Activated T-helper 17 cell treated with anti-CD3 and anti-CD28 coated beads, Interleukin-2, amount 50 U/mL, for 72 hours (primary cell): ENCODE measurements at regions not wholly inside any gene's neighbourhood (a gene's known extent, or its start where the extent isn't known, plus 50 kb on each side); places are given as distances from the start of the nearest gene placed in this dataset.

Source experiments
- ATAC-seq: fragments of 150-1000 bp; cut with Tn5 transposase; replicated peaks from 2 replicates; pipeline ENCODE4 v1.10.0; 2021; ENCODE audit warnings: mild to moderate bottlenecking, moderate library complexity
- H3K27ac Mint-ChIP-seq: one replicate; pipeline ENCODE4 v1.8.0; 2022; ENCODE audit warnings: mixed read lengths
- H3K27me3 Mint-ChIP-seq: one replicate; pipeline ENCODE4 v1.8.0; 2022; ENCODE audit warnings: mixed read lengths
- H3K36me3 Mint-ChIP-seq: one replicate; pipeline ENCODE4 v1.8.0; 2022; ENCODE audit warnings: low read depth, mild to moderate bottlenecking, mixed read lengths
- H3K4me1 Mint-ChIP-seq: one replicate; pipeline ENCODE4 v1.8.0; 2022; ENCODE audit warnings: mixed read lengths
- H3K4me3 Mint-ChIP-seq: one replicate; pipeline ENCODE4 v1.8.0; 2022; ENCODE audit warnings: mild to moderate bottlenecking, mixed read lengths
- H3K9me3 Mint-ChIP-seq: one replicate; pipeline ENCODE4 v1.8.0; 2022; ENCODE audit warnings: mixed read lengths

DNA sequence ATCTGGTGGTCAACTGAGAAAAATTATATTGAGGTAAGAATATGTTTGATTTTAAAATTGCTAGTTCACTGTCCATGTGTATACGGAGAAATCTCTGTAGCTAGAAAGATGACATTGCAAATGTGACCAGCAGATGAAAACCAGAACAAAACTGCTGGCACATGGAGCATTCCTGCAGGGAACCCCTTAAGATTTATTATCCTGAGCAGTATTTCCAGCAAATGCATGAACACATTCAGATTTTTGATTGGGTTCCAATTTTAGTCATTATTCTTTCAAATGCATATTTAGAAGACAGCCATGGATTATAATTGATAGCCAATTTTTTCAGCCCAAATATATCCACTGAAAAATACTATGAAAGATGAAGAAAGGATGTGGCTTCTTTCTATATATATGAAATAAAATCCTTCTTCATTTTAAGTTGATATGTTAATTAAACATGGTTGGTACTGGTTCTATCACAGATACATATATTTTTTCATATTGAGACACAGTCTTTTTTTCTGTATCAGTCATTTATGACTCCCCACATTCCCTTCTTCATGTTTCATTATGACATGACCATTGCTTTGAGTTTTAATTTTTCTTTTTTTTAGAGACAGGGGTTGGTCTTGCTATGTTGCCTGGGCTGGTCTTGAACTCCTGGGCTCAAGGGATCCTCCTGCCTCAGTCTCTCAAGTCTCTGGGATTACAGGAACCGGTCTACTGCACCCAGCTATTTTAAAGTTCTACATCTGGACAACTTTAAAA, 376.5 kb downstream of the KLF12 start:
- Mint-ChIP-seq H3K27ac (peak overlapping the region; percentile 39), H3K9me3 (no peaks in the 10 kb centered on the region), H3K36me3 (peaks cover 5% of the 10 kb centered on the region), H3K27me3 (no peaks in the 10 kb centered on the region), H3K4me3 (no peak overlapping the region), H3K4me1 (peaks cover 9% of the 10 kb centered on the region)
- ATAC-seq: peak; percentile 26

GRCh38 chr13:73754727-73755292, 379.4 kb downstream of the KLF12 start:
- Mint-ChIP-seq H3K9me3 (no peaks in the 10 kb centered on the region), H3K4me3 (no peak overlapping the region), H3K27me3 (no peaks in the 10 kb centered on the region), H3K4me1 (peaks cover 4% of the 10 kb centered on the region), H3K36me3 (peaks cover 19% of the 10 kb centered on the region), H3K27ac (no peak overlapping the region)
- ATAC-seq: no peak

DNA sequence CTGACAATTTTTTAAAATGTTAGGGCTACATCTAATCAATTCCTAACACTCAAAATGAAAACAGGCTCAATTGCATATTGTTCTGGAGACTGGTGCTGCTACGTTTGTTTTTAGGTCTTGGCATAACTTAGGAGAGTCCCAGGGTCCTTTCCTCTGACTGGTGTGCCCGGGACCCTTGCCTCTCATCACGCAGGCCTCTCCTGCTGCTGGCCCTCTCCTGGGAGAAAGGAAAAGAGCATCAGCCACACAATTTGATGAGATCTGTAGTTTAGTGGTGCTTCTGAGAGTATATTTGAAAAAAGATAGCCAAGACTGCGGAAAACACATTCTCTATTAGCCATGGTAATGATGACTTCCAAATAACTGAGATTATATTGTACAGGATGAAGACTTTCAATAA, 380.0 kb downstream of the KLF12 start:
- no peak for ATAC-seq
- Mint-ChIP-seq H3K27ac (no peak overlapping the region), H3K36me3 (peaks cover 25% of the 10 kb centered on the region), H3K4me1 (peaks cover 4% of the 10 kb centered on the region), H3K4me3 (no peak overlapping the region), H3K27me3 (no peaks in the 10 kb centered on the region), H3K9me3 (no peaks in the 10 kb centered on the region)

DNA sequence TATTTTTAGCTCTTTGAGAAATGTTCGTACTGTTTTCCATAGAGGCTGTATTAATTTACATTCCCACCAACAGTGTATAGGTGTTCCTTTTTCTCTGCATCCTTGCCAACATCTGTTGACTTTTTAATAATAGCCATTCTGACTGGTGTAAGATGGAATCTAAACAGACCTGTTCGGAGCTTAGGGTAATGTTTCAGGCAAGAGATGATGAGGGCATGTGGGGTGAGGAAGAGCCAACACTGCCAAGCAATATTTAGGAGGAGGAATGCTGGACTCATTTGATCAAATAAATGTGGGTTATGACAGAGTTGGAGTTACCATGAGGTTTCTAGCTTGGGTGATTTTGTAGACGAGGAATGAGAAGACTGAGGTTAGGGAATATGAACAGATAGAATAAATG, 382.9 kb downstream of the KLF12 start:
- H3K27ac Mint-ChIP-seq: no peak overlapping the region
- no peak overlapping the region for H3K4me3 Mint-ChIP-seq
- H3K9me3 Mint-ChIP-seq: no peaks in the 10 kb centered on the region
- ATAC-seq: no peak
- peaks cover 9% of the 10 kb centered on the region for H3K4me1 Mint-ChIP-seq
- H3K27me3 Mint-ChIP-seq: no peaks in the 10 kb centered on the region
- peaks cover 34% of the 10 kb centered on the region for H3K36me3 Mint-ChIP-seq

DNA sequence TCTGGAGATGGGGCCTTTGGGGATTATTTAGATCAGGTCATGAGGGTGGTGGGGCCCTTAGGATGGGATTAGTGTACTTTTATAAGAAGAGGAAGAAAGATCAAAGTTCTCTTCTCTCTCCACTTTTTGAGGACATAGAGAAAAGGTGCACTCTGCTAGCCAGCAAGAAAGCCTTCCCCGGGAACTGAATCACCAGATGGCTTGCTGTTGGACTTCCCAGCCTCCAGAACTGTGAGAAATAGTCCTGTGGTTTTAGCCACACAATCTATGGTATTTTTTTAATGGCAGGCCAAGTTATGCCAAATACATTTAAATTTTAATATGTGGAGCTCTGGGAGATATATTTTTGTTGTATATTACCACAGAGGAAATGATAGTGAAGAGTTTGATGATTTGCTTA, 385.8 kb downstream of the KLF12 start:
- Mint-ChIP-seq H3K4me3 (no peak overlapping the region), H3K27me3 (no peaks in the 10 kb centered on the region), H3K4me1 (peaks cover 10% of the 10 kb centered on the region), H3K9me3 (no peaks in the 10 kb centered on the region), H3K36me3 (peaks cover 34% of the 10 kb centered on the region), H3K27ac (no peak overlapping the region)
- ATAC-seq: no peak

DNA sequence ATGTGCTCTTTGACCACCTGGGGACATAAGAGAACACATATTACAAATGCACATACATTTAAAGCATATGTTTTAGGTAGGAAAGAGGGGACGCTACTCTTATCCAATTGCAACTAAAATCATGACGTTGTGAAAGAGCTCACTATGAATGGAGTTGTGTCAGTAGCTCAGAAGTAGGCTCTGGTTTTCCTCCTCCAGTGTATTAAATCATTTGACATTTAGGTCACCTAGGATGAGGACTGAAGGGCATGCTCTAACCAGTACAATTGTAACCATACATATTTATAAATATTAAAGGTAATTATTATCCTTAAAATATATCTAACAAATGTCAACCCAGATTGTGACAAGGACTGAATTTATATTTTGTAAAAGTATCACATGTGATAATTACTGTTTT, 389.0 kb downstream of the KLF12 start:
- H3K27me3 Mint-ChIP-seq: no peaks in the 10 kb centered on the region
- no peak overlapping the region for H3K4me3 Mint-ChIP-seq
- no peak overlapping the region for H3K27ac Mint-ChIP-seq
- peaks cover 19% of the 10 kb centered on the region for H3K36me3 Mint-ChIP-seq
- no peaks in the 10 kb centered on the region for H3K9me3 Mint-ChIP-seq
- peaks cover 19% of the 10 kb centered on the region for H3K4me1 Mint-ChIP-seq
- ATAC-seq: no peak

- Mint-ChIP-seq H3K27ac (no peak overlapping the region), H3K4me1 (peaks cover 19% of the 10 kb centered on the region), H3K4me3 (no peak overlapping the region), H3K36me3 (no peaks in the 10 kb centered on the region), H3K27me3 (no peaks in the 10 kb centered on the region), H3K9me3 (no peaks in the 10 kb centered on the region)
- no peak for ATAC-seq
Observed at GRCh38 chr13:73742982-73743381, 391.2 kb downstream of the KLF12 start.

DNA sequence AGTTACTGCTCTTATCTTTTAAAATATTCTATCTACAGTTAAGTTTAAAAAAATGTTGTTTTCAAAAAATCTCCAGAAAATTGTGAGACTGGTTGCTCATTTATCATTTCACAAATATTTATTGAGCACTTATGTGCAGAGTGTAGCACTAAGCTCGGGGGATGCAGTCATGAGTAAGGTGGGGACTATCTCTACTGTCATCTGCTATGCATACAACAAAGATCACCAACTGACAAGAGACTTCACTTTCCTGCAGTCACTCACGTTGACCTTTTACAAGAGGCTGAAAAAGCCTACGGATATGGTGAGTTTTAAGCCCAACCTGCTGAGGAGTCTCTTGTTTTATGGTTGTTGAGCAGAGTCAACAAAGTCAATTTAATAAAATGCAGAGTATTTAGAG, 392.5 kb downstream of the KLF12 start:
- Mint-ChIP-seq H3K27me3 (no peaks in the 10 kb centered on the region), H3K36me3 (no peaks in the 10 kb centered on the region), H3K9me3 (no peaks in the 10 kb centered on the region), H3K4me1 (peaks cover 13% of the 10 kb centered on the region), H3K4me3 (no peak overlapping the region), H3K27ac (peak overlapping the region; percentile 20)
- ATAC-seq: no peak

- Mint-ChIP-seq H3K4me3 (peak overlapping the region; percentile 12), H3K4me1 (peaks cover 13% of the 10 kb centered on the region), H3K9me3 (no peaks in the 10 kb centered on the region), H3K36me3 (no peaks in the 10 kb centered on the region), H3K27me3 (no peaks in the 10 kb centered on the region), H3K27ac (no peak overlapping the region)
- ATAC-seq: no peak
Observed at GRCh38 chr13:73741111-73741510, 393.1 kb downstream of the KLF12 start.

DNA sequence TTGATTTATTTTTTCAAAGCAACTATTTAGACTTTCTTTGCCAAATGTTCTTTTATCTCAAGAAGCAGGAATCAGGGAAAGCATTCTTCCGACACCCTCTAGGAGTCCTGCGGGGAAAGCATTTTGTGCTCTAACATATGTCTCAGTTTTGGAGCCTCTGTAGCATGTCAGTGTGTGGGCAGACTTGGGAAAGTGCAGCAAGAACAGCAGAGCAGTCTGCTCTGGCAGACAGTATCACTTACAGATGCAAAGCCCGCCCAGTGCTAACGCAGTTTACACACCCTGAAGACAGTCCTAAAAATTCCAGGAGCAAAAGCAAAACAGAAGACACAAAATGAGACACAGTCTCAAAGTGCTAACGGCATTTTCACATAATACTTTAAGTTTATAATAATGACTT, 393.5 kb downstream of the KLF12 start:
- Mint-ChIP-seq H3K4me1 (peaks cover 17% of the 10 kb centered on the region), H3K36me3 (no peaks in the 10 kb centered on the region), H3K4me3 (no peak overlapping the region), H3K27ac (no peak overlapping the region), H3K9me3 (no peaks in the 10 kb centered on the region), H3K27me3 (no peaks in the 10 kb centered on the region)
- ATAC-seq: no peak

DNA sequence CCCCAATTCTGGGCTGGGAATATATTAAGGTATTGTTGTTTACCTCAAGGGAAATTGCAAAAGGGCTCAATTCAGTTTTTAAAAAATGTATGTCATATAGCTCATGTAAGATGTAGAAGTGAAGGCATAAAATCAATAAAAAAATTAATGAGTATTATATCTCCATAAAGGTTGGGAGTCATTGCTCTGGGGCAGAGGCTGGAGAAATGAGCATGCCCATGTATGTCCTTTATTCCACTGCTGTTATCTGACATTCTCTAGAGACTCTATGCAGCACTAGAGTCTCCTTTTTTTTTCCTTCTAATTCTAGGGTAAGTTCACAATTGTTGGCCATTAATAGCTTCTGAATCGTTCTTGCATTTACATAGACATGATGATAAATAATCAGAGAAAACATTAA, 394.8 kb downstream of the KLF12 start:
- Mint-ChIP-seq H3K36me3 (no peaks in the 10 kb centered on the region), H3K27ac (no peak overlapping the region), H3K4me1 (peaks cover 22% of the 10 kb centered on the region), H3K4me3 (no peak overlapping the region), H3K9me3 (no peaks in the 10 kb centered on the region), H3K27me3 (no peaks in the 10 kb centered on the region)
- ATAC-seq: no peak

DNA sequence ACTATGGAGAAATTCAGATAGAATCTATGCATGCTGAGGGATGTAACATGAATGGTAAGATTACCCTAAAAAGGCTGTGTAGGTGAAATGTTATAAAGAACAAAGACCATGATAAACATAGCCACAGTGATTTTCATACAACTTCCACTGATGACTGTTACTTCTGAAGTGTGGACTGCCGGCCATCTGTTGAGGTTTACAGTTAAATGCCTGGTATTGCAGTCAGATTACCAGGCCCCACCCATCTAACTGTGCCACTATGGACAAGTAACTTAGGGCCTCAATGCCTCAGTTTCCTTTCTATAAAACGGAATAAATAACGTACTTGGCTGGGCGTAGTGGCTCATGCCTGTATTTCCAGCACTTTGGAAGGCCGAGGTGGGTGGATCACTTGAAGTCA, 395.6 kb downstream of the KLF12 start:
- no peaks in the 10 kb centered on the region for H3K27me3 Mint-ChIP-seq

GRCh38 chr13:73737214-73737613, 397.0 kb downstream of the KLF12 start:
- no peaks in the 10 kb centered on the region for H3K27me3 Mint-ChIP-seq
- no peak overlapping the region for H3K27ac Mint-ChIP-seq

More for the DNA sequence above, 395.6 kb downstream of the KLF12 start:
- ATAC-seq: no peak
- no peaks in the 10 kb centered on the region for H3K36me3 Mint-ChIP-seq
- no peak overlapping the region for H3K4me3 Mint-ChIP-seq
- H3K9me3 Mint-ChIP-seq: no peaks in the 10 kb centered on the region
- H3K4me1 Mint-ChIP-seq: peaks cover 17% of the 10 kb centered on the region
- H3K27ac Mint-ChIP-seq: no peak overlapping the region

GRCh38 chr13:73733706-73734105, 400.5 kb downstream of the KLF12 start:
- no peak overlapping the region for H3K4me3 Mint-ChIP-seq

More at GRCh38 chr13:73737214-73737613, 397.0 kb downstream of the KLF12 start:
- H3K4me3 Mint-ChIP-seq: no peak overlapping the region
- peaks cover 17% of the 10 kb centered on the region for H3K4me1 Mint-ChIP-seq
- H3K36me3 Mint-ChIP-seq: no peaks in the 10 kb centered on the region
- no peaks in the 10 kb centered on the region for H3K9me3 Mint-ChIP-seq
- ATAC-seq: no peak

GRCh38 chr13:73732350-73732749, 401.9 kb downstream of the KLF12 start:
- no peak overlapping the region for H3K4me3 Mint-ChIP-seq
- H3K36me3 Mint-ChIP-seq: peaks cover 22% of the 10 kb centered on the region
- no peaks in the 10 kb centered on the region for H3K9me3 Mint-ChIP-seq
- H3K4me1 Mint-ChIP-seq: peaks cover 9% of the 10 kb centered on the region
- no peak overlapping the region for H3K27ac Mint-ChIP-seq
- no peak for ATAC-seq
- no peaks in the 10 kb centered on the region for H3K27me3 Mint-ChIP-seq

More at GRCh38 chr13:73733706-73734105, 400.5 kb downstream of the KLF12 start:
- no peak overlapping the region for H3K27ac Mint-ChIP-seq
- no peaks in the 10 kb centered on the region for H3K27me3 Mint-ChIP-seq
- peaks cover 9% of the 10 kb centered on the region for H3K4me1 Mint-ChIP-seq
- H3K36me3 Mint-ChIP-seq: peaks cover 11% of the 10 kb centered on the region
- no peak for ATAC-seq
- no peaks in the 10 kb centered on the region for H3K9me3 Mint-ChIP-seq
